Right lobe of liver (tissue), 4 donors: ENCODE measurements at regions not wholly inside any gene's neighbourhood (a gene's known extent, or its start where the extent isn't known, plus 50 kb on each side); places are given as distances from the start of the nearest gene placed in this dataset.

ENCODE experiments used
- POLR2A ChIP-seq: fragments of 450-650 bp; IDR thresholded peaks from one replicate; pipeline ENCODE4 v1.6.1; 2017; ENCODE audit warnings: antibody characterized with exemption, mild to moderate bottlenecking
- TF ChIP-seq, protein P1 (sequence below), 4 donors: fragments of 200-600 bp in 3 of 4; fragments of 450-650 bp in 1 of 4; IDR thresholded peaks; one replicate each; pipeline versions ENCODE4 v1.5.1 to v1.8.0; 2016 to 2022; ENCODE audit warnings: antibody characterized with exemption in 4 of 4, mild to moderate bottlenecking in 2 of 4
- donor health status: DM: no; HTN: no; CAD: no.
- donor health status: DM: no; HTN: no; CAD: no.
- donor health status: DM: no; HTN: yes; CAD: no.

GRCh38 chr2:17239550-17239949 lies 278.7 kb downstream of the RAD51AP2 start:
- TF ChIP-seq POLR2A = no peak
- TF ChIP-seq, protein P1, sequence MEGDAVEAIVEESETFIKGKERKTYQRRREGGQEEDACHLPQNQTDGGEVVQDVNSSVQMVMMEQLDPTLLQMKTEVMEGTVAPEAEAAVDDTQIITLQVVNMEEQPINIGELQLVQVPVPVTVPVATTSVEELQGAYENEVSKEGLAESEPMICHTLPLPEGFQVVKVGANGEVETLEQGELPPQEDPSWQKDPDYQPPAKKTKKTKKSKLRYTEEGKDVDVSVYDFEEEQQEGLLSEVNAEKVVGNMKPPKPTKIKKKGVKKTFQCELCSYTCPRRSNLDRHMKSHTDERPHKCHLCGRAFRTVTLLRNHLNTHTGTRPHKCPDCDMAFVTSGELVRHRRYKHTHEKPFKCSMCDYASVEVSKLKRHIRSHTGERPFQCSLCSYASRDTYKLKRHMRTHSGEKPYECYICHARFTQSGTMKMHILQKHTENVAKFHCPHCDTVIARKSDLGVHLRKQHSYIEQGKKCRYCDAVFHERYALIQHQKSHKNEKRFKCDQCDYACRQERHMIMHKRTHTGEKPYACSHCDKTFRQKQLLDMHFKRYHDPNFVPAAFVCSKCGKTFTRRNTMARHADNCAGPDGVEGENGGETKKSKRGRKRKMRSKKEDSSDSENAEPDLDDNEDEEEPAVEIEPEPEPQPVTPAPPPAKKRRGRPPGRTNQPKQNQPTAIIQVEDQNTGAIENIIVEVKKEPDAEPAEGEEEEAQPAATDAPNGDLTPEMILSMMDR (IDR thresholded peaks at IDR 0.05) = no peak
